Transverse colon (tissue), 4 donors: ENCODE measurements at regions not wholly inside any gene's neighbourhood (a gene's known extent, or its start where the extent isn't known, plus 50 kb on each side); places are given as distances from the start of the nearest gene placed in this dataset.
A peak's percentile ranks its signal among the peaks of the same experiment; 100 is the strongest.
"Not testable (repeated sequence)": the region's sequence is repeated elsewhere in the genome, so short reads cannot be mapped to it uniquely, and the experiment has no call there.

ENCODE experiments used
- DNase-seq: peaks from one replicate; pipeline ENCODE4 v3.0.0-alpha.2; 2019
- H3K27ac ChIP-seq, 4 donors: fragments of 200-600 bp; sonication (generic); 2 replicates each; pipeline ENCODE4 v1.5.1; 2016 to 2018; ENCODE audit warnings: inconsistent platforms in 4 of 4
- H3K27me3 ChIP-seq: fragments of 200-600 bp; sonication (generic); 2 replicates; pipeline ENCODE4 v1.5.1; 2017; ENCODE audit warnings: inconsistent platforms
- H3K36me3 ChIP-seq, 4 donors: fragments of 200-600 bp; sonication (generic); 2 replicates each; pipeline ENCODE4 v1.5.1; 2017 to 2019; ENCODE audit warnings: inconsistent platforms in 4 of 4
- H3K4me1 ChIP-seq, 4 donors: fragments of 200-600 bp; sonication (generic); 2 replicates each; pipeline ENCODE4 v1.5.1; 2017 to 2020; ENCODE audit warnings: inconsistent platforms in 4 of 4
- H3K4me3 ChIP-seq, 4 donors: fragments of 200-600 bp; sonication (generic); 1 replicate in 1 of 4; 2 replicates in 3 of 4; pipeline versions ENCODE4 v1.5.1 to v1.6.1; 2017 to 2019; ENCODE audit warnings: inconsistent platforms in 4 of 4
- H3K9me3 ChIP-seq, 2 donors: fragments of 200-600 bp; sonication (generic); 2 replicates each; pipeline ENCODE4 v1.5.1; 2017 to 2019; ENCODE audit warnings: inconsistent platforms in 2 of 2
- CTCF ChIP-seq, 5 experiments: fragments of 200-600 bp in 3 of 5; fragments of 450-650 bp in 2 of 5; sonication (generic) in 3 of 5; IDR thresholded peaks; 1 replicate in 2 of 5; 2 replicates in 3 of 5; pipeline ENCODE4 v1.5.1; 2016 to 2017; ENCODE audit warnings: antibody characterized with exemption in 5 of 5, inconsistent platforms in 3 of 5, mild to moderate bottlenecking in 2 of 5, moderate library complexity in 1 of 5
- EP300 ChIP-seq: sonication (generic); formaldehyde crosslinking; IDR thresholded peaks from one replicate; pipeline ENCODE4 v1.6.1; 2017; ENCODE audit warnings: antibody characterized with exemption, low read depth
- POLR2A ChIP-seq: fragments of 450-650 bp; IDR thresholded peaks from one replicate; pipeline ENCODE4 v1.6.1; 2016; ENCODE audit warnings: antibody characterized with exemption, mild to moderate bottlenecking, moderate library complexity
- POLR2AphosphoS5 ChIP-seq, 3 donors: sonication (generic); formaldehyde crosslinking; IDR thresholded peaks; one replicate each; pipeline ENCODE4 v1.6.1; 2016; ENCODE audit warnings: antibody characterized with exemption in 3 of 3
- WGBS, 2 donors: methylation state at CpG; one replicate each; pipeline ENCODE4 v1.1.5; 2018; ENCODE audit warnings: low coverage in 1 of 2; 5-methylcytosine and 5-hydroxymethylcytosine counted together
- in situ Hi-C, 4 donors: fragments of 200-750 bp; cut with MboI; loops; one replicate each; pipeline versions ENCODE4 v1.15.0 to v1.15.1; 2017; ENCODE audit warnings: low sequenced_read_pairs in 3 of 4, low pct_ligation_motif_present in 1 of 4, low pct_unique_long_range_greater_than_20kb in 1 of 4
- intact Hi-C: fragments of 100-400 bp; cut with DNase I; formaldehyde crosslinking; loops from one replicate; pipeline ENCODE4 v1.15.1; 2023; ENCODE audit warnings: low total_unique reads

GRCh38 chr21:15446223-15446622, 283.6 kb upstream of the USP25 start:
- Histone ChIP-seq H3K27me3 (no peaks in the 10 kb centered on the region), H3K36me3 (no peaks in the 10 kb centered on the region), H3K4me1 (peaks cover 3 to 19% (median 4%) of the 10 kb centered on the region in 4 donors), H3K27ac (no peak overlapping the region), H3K9me3 (peaks cover 0 to 3% of the 10 kb centered on the region in 2 donors), H3K4me3 (no peak overlapping the region)
- in situ Hi-C loops (loop anchor here in 1 of 4 donors (10.0 kb wide), 1 partner anchor 61 kb away; no protein-coding TSS in a partner anchor), intact Hi-C loops (no loop called here)
- TF ChIP-seq CTCF (IDR thresholded peaks at IDR 0.05), result no peak
- 72 to 80% methylated on average over 2 to 3 of the region's 3 CpGs for WGBS, 2 donors
- DNase-seq, result no peak

- no peak for DNase-seq
- intact Hi-C loops, result no loop called here
- Histone ChIP-seq H3K9me3 (peaks cover 0 to 3% of the 10 kb centered on the region in 2 donors), H3K27me3 (no peaks in the 10 kb centered on the region), H3K4me3 (no peak overlapping the region), H3K36me3 (no peaks in the 10 kb centered on the region), H3K4me1 (peaks cover 0 to 15% (median 0%) of the 10 kb centered on the region in 4 donors), H3K27ac (no peak overlapping the region)
- in situ Hi-C loops, result loop anchor here in 1 of 4 donors (10.0 kb wide), 1 partner anchor 65 kb away; no protein-coding TSS in a partner anchor
- TF ChIP-seq POLR2AphosphoS5 (IDR thresholded peaks at IDR 0.05) (no peak), CTCF (IDR thresholded peaks at IDR 0.05) (no peak), EP300 (no peak), POLR2A (no peak)
- WGBS, 2 donors, result 60 to 64% methylated on average over 1 of the region's 1 CpG
These were observed 280.2 kb upstream of the USP25 start for GRCh38 chr21:15449556-15449955.

- H3K27me3 ChIP-seq, result no peaks in the 10 kb centered on the region
- no peaks in the 10 kb centered on the region for H3K36me3 ChIP-seq
- no peak overlapping the region for H3K4me3 ChIP-seq
- intact Hi-C loops, result no loop called here
- no peak for DNase-seq
- in situ Hi-C loops, result loop anchor here in 1 of 4 donors (25.0 kb wide), 1 partner anchor 166 kb away; no protein-coding TSS in a partner anchor
- no peak for TF ChIP-seq POLR2AphosphoS5 (IDR thresholded peaks at IDR 0.05)
- no peak for TF ChIP-seq EP300
- TF ChIP-seq CTCF (IDR thresholded peaks at IDR 0.05), result no peak
- no peak for TF ChIP-seq POLR2A
- no peak overlapping the region for H3K27ac ChIP-seq
- peaks cover 0 to 33% (median 1%) of the 10 kb centered on the region in 4 donors for H3K4me1 ChIP-seq
- no peaks in the 10 kb centered on the region for H3K9me3 ChIP-seq
These were observed 276.5 kb upstream of the USP25 start for GRCh38 chr21:15453261-15453660.

- 88 to 90% methylated on average over 1 of the region's 1 CpG for WGBS, 2 donors
- H3K27ac ChIP-seq, H3K36me3 ChIP-seq, H3K9me3 ChIP-seq, DNase-seq, H3K27me3 ChIP-seq, intact Hi-C loops, H3K4me3 ChIP-seq: not testable (repeated sequence)
- in situ Hi-C loops, result loop anchor here in 1 of 4 donors (25.0 kb wide), 1 partner anchor 166 kb away; no protein-coding TSS in a partner anchor
- peaks cover 0 to 33% (median 1%) of the 10 kb centered on the region in 4 donors for H3K4me1 ChIP-seq
These were observed 276.0 kb upstream of the USP25 start for GRCh38 chr21:15453785-15454184.

- H3K36me3 ChIP-seq, DNase-seq, H3K9me3 ChIP-seq, H3K27me3 ChIP-seq, H3K4me3 ChIP-seq, intact Hi-C loops: not testable (repeated sequence)
- WGBS, 2 donors, result 60 to 75% methylated on average over 2 of the region's 2 CpGs
- Histone ChIP-seq H3K27ac (peak overlapping the region in 3 of 4 donors; percentile 52 to 74 (median 72)), H3K4me1 (peaks cover 0 to 33% (median 1%) of the 10 kb centered on the region in 4 donors)
- in situ Hi-C loops, result loop anchor here in 1 of 4 donors (25.0 kb wide), 1 partner anchor 168 kb away; no protein-coding TSS in a partner anchor
These were observed 274.9 kb upstream of the USP25 start for GRCh38 chr21:15454931-15455330.
